HCT116 (cell line): ENCODE measurements at regions not wholly inside any gene's neighbourhood (a gene's known extent, or its start where the extent isn't known, plus 50 kb on each side); places are given as distances from the start of the nearest gene placed in this dataset.

Experiments
- ATAC-seq: fragments of 200-7000 bp; cut with Tn5 transposase; 2 replicates; pipeline ENCODE4 v1.9.1; 2020; ENCODE audit warnings: mild to moderate bottlenecking, moderate library complexity
- BruUV-seq: library from RNA; stranded (reverse); fragments of 400-500 nt; replicated peaks from 2 replicates; lab custom pipeline; 2021; lab: Mats Ljungman, UMichigan
- CTCF ChIA-PET: fragments of 300-600 bp; sonication (Branson Sonifier 250); formaldehyde crosslinking; loops from one replicate; lab custom pipeline; 2021; ENCODE audit warnings: antibody characterized with exemption; lab: Charles Lee
- POLR2A ChIA-PET: fragments of 300-600, 350-600 bp; sonication (Branson Sonifier 250); formaldehyde crosslinking; loops from one replicate; lab custom pipeline; 2021; ENCODE audit warnings: antibody characterized with exemption; lab: Charles Lee
- RAD21 ChIA-PET, 2 experiments: fragments of 300-600 bp; sonication (Branson Sonifier 250); formaldehyde crosslinking; loops; one replicate each; lab custom pipeline; 2023; ENCODE audit warnings: low total read pairs in 2 of 2; ENCODE audit not compliant: uncharacterized antibody in 2 of 2, unreplicated experiment in 2 of 2, low non-redundant PET in 1 of 2; lab: Charles Lee
- DNase-seq: peaks from one replicate; pipeline ENCODE4 v3.0.0-alpha.2; 2010; ENCODE audit warnings: low read depth, low spot score
- H2AFZ ChIP-seq: fragments of 200-600 bp; shearing (Covaris generic), sonication (generic); 2 replicates; pipeline ENCODE4 v1.6.1; 2017; ENCODE audit warnings: low read depth, mixed run types, mixed read lengths, antibody characterized with exemption, low read length; ENCODE audit not compliant: poor library complexity, severe bottlenecking
- H3K27ac ChIP-seq: 2 replicates; pipeline ENCODE4 v1.5.1; 2012; ENCODE audit warnings: low read depth, low read length
- H3K27me3 ChIP-seq: fragments of 200-600 bp; sonication (generic); 2 replicates; pipeline ENCODE4 v1.6.1; 2016; ENCODE audit warnings: mixed run types, low read length, mixed read lengths; ENCODE audit not compliant: insufficient read depth
- H3K36me3 ChIP-seq, 2 experiments: fragments of 200-500 bp in 1 of 2; fragments of 200-600 bp in 1 of 2; sonication (Bioruptor generic) in 1 of 2; sonication (generic) in 1 of 2; 2 replicates each; pipeline versions ENCODE4 v1.5.1 to v1.6.1; 2014 to 2016; ENCODE audit warnings: low read length in 2 of 2, inconsistent platforms in 1 of 2, mixed read lengths in 1 of 2, mixed run types in 1 of 2; ENCODE audit not compliant: insufficient read depth in 2 of 2, control insufficient read depth in 1 of 2
- H3K4me1 ChIP-seq, 2 experiments: fragments of 200-600 bp in 1 of 2; sonication (generic) in 1 of 2; 2 replicates each; pipeline versions ENCODE4 v1.5.1 to v1.6.1; 2012 to 2017; ENCODE audit warnings: low read length in 2 of 2, inconsistent platforms in 1 of 2, mild to moderate bottlenecking in 1 of 2, mixed read lengths in 1 of 2, mixed run types in 1 of 2, moderate library complexity in 1 of 2; ENCODE audit not compliant: insufficient read depth in 2 of 2, control insufficient read depth in 1 of 2
- H3K4me2 ChIP-seq: fragments of 200-600 bp; sonication (generic); 2 replicates; pipeline ENCODE4 v1.6.1; 2017; ENCODE audit warnings: mixed run types, low read length, mixed read lengths
- H3K4me3 ChIP-seq, 2 experiments: fragments of 200-600 bp in 1 of 2; sonication (generic) in 1 of 2; replicated peaks in 1 of 2; 2 replicates each; pipeline ENCODE4 v1.5.1; 2011 to 2016; ENCODE audit warnings: low read length in 2 of 2, control low read depth in 1 of 2, low read depth in 1 of 2, mild to moderate bottlenecking in 1 of 2, mixed read lengths in 1 of 2, mixed run types in 1 of 2
- H3K79me2 ChIP-seq: fragments of 200-600 bp; sonication (generic); 2 replicates; pipeline ENCODE4 v1.6.1; 2017; ENCODE audit warnings: mild to moderate bottlenecking, mixed run types, low read length, moderate library complexity, mixed read lengths; ENCODE audit not compliant: insufficient read depth
- H3K9ac ChIP-seq: fragments of 200-600 bp; sonication (generic); 2 replicates; pipeline ENCODE4 v1.6.1; 2016; ENCODE audit warnings: low read length, mixed read lengths
- H3K9me2 ChIP-seq: fragments of 200-600 bp; sonication (generic), shearing (Covaris generic); 2 replicates; pipeline ENCODE4 v1.6.1; 2017; ENCODE audit warnings: mixed run types, mild to moderate bottlenecking, moderate library complexity; ENCODE audit not compliant: insufficient read depth
- H3K9me3 ChIP-seq, 2 experiments: fragments of 200-500 bp in 1 of 2; fragments of 200-600 bp in 1 of 2; sonication (Bioruptor generic) in 1 of 2; sonication (generic) in 1 of 2; 2 replicates each; pipeline ENCODE4 v1.6.1; 2014 to 2017; ENCODE audit warnings: low read length in 2 of 2, mixed read lengths in 2 of 2, inconsistent platforms in 1 of 2, low read depth in 1 of 2, mild to moderate bottlenecking in 1 of 2, mixed run types in 1 of 2, moderate library complexity in 1 of 2; ENCODE audit not compliant: control insufficient read depth in 1 of 2, insufficient read depth in 1 of 2
- H4K20me1 ChIP-seq: fragments of 200-600 bp; sonication (generic), shearing (Covaris generic); 2 replicates; pipeline ENCODE4 v1.6.1; 2017; ENCODE audit warnings: mixed run types, mild to moderate bottlenecking, moderate library complexity; ENCODE audit not compliant: insufficient read depth
- intact Hi-C: fragments of 100-400 bp; cut with micrococcal nuclease; formaldehyde crosslinking; loops from 2 replicates; pipeline ENCODE4 v1.10.0; 2022
- TF ChIP-seq, protein P1 (sequence below): IDR thresholded peaks from 2 replicates; pipeline ENCODE4 v1.6.1; 2012
- TF ChIP-seq, protein P2 (sequence below): IDR thresholded peaks from 2 replicates; pipeline ENCODE4 v1.6.1; 2012
- TF ChIP-seq, protein P3 (sequence below), 3 experiments: fragments of 200-600 bp in 1 of 3; sonication (generic) in 1 of 3; IDR thresholded peaks in 2 of 3; conservative IDR thresholded peaks in 1 of 3; 2 replicates each; pipeline ENCODE4 v1.5.1; 2012 to 2017; ENCODE audit warnings: low read depth in 2 of 3, low read length in 2 of 3, antibody characterized with exemption in 1 of 3, borderline replicate concordance in 1 of 3, control low read depth in 1 of 3, mild to moderate bottlenecking in 1 of 3, mixed read lengths in 1 of 3, mixed run types in 1 of 3, moderate library complexity in 1 of 3; ENCODE audit not compliant: insufficient read depth in 1 of 3
- TF ChIP-seq, protein P4 (sequence below): IDR thresholded peaks from 2 replicates; pipeline ENCODE4 v1.6.1; 2011; ENCODE audit warnings: mild to moderate bottlenecking, low read length, moderate library complexity; ENCODE audit not compliant: insufficient replicate concordance; ENCODE audit errors: extremely low read depth

DNA sequence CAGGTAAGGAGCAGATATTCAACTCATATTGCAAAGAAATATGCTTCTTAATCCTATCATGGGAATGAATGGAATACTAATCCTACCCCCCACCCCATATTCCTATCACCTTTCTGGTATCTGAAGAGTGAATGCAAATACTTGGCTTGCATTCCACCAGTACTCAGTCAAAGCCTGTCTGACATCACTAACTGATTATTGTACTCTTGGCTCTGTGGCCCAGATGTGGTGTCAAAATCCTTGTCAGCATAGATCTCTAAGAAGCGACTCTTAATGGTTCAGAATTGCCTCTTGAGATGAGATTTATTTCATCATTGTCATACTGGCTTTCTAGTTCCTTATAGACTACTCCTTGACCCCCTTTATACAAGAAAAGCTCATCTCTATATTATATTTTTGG is 604.6 kb downstream of the ADGRL2 start:
- Histone ChIP-seq H2AFZ (no peak overlapping the region), H3K79me2 (no peaks in the 10 kb centered on the region), H3K9ac (no peak overlapping the region), H3K27ac (no peak overlapping the region), H3K4me2 (no peak overlapping the region), H3K9me3 (no peaks in the 10 kb centered on the region), H3K27me3 (no peaks in the 10 kb centered on the region), H3K36me3 (no peaks in the 10 kb centered on the region), H3K9me2 (no peaks in the 10 kb centered on the region), H3K4me1 (no peaks in the 10 kb centered on the region), H3K4me3 (no peak overlapping the region), H4K20me1 (no peaks in the 10 kb centered on the region)
- TF ChIP-seq, protein P1, sequence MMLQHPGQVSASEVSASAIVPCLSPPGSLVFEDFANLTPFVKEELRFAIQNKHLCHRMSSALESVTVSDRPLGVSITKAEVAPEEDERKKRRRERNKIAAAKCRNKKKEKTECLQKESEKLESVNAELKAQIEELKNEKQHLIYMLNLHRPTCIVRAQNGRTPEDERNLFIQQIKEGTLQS = no peak
- TF ChIP-seq, protein P2, sequence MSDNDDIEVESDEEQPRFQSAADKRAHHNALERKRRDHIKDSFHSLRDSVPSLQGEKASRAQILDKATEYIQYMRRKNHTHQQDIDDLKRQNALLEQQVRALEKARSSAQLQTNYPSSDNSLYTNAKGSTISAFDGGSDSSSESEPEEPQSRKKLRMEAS = no peak
- ChIA-PET RAD21 (no interaction called here), POLR2A (no interaction called here), CTCF (no interaction called here)
- ATAC-seq (no peak), DNase-seq (no peak)
- BruUV-seq = no TSS peak
- intact Hi-C loops = no loop called here

DNA sequence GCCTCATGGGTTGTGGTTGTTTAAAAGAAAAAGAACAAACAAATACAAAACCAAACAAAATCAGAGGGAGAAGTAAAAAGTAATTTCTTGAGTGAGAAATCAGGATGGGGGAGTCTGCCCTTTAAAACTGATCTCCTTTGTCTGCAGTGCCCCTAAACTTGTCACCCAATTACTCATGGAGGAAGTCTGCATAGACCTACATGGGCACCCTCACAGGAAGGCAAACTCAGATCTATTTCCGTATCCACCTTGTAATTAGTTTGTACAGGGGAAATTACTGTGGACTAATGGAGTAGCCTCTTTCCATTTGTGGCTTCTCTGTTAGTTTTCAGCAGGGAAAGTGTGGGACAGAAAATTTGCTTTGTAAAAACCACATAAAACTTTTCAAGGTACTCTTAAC is 600.4 kb downstream of the ADGRL2 start:
- no peaks in the 10 kb centered on the region for H3K79me2 ChIP-seq
- ChIA-PET CTCF (no interaction called here), RAD21 (no interaction called here), POLR2A (no interaction called here)
- no peak overlapping the region for H3K4me2 ChIP-seq
- BruUV-seq = no TSS peak
- intact Hi-C loops = no loop called here
- no peak overlapping the region for H3K4me3 ChIP-seq
- H3K36me3 ChIP-seq = no peaks in the 10 kb centered on the region
- H3K9ac ChIP-seq = no peak overlapping the region
- DNase-seq = no peak
- no peaks in the 10 kb centered on the region; a peak in 1 of 4 replicates for H3K9me3 ChIP-seq
- no peaks in the 10 kb centered on the region for H4K20me1 ChIP-seq
- ATAC-seq = no peak
- TF ChIP-seq, protein P3, sequence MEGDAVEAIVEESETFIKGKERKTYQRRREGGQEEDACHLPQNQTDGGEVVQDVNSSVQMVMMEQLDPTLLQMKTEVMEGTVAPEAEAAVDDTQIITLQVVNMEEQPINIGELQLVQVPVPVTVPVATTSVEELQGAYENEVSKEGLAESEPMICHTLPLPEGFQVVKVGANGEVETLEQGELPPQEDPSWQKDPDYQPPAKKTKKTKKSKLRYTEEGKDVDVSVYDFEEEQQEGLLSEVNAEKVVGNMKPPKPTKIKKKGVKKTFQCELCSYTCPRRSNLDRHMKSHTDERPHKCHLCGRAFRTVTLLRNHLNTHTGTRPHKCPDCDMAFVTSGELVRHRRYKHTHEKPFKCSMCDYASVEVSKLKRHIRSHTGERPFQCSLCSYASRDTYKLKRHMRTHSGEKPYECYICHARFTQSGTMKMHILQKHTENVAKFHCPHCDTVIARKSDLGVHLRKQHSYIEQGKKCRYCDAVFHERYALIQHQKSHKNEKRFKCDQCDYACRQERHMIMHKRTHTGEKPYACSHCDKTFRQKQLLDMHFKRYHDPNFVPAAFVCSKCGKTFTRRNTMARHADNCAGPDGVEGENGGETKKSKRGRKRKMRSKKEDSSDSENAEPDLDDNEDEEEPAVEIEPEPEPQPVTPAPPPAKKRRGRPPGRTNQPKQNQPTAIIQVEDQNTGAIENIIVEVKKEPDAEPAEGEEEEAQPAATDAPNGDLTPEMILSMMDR (IDR thresholded peaks at IDR 0.05 in 2 of 3, conservative IDR thresholded peaks at IDR 0.05 in 1 of 3; ENCODE audit: borderline replicate concordance in 1 of 3, insufficient read depth in 1 of 3, low read depth in 2 of 3, low read length in 2 of 3) = no peak
- TF ChIP-seq, protein P4, sequence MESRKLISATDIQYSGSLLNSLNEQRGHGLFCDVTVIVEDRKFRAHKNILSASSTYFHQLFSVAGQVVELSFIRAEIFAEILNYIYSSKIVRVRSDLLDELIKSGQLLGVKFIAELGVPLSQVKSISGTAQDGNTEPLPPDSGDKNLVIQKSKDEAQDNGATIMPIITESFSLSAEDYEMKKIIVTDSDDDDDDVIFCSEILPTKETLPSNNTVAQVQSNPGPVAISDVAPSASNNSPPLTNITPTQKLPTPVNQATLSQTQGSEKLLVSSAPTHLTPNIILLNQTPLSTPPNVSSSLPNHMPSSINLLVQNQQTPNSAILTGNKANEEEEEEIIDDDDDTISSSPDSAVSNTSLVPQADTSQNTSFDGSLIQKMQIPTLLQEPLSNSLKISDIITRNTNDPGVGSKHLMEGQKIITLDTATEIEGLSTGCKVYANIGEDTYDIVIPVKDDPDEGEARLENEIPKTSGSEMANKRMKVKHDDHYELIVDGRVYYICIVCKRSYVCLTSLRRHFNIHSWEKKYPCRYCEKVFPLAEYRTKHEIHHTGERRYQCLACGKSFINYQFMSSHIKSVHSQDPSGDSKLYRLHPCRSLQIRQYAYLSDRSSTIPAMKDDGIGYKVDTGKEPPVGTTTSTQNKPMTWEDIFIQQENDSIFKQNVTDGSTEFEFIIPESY = no peak
- H3K27ac ChIP-seq = no peak overlapping the region
- H3K27me3 ChIP-seq = no peaks in the 10 kb centered on the region
- no peaks in the 10 kb centered on the region for H3K9me2 ChIP-seq
- no peaks in the 10 kb centered on the region for H3K4me1 ChIP-seq
- H2AFZ ChIP-seq = no peak overlapping the region
